Esophagus muscularis mucosa (tissue), 4 donors: ENCODE measurements at regions not wholly inside any gene's neighbourhood (a gene's known extent, or its start where the extent isn't known, plus 50 kb on each side); places are given as distances from the start of the nearest gene placed in this dataset.

ENCODE experiments used
- DNase-seq: peaks from one replicate; pipeline ENCODE4 v3.0.0-alpha.2; 2017; ENCODE audit errors: extremely low spot score
- H3K27ac ChIP-seq, 4 donors: fragments of 200-600 bp; sonication (generic); replicated peaks in 1 of 4; 1 replicate in 3 of 4; 2 replicates in 1 of 4; pipeline ENCODE4 v1.5.1; 2016 to 2019; ENCODE audit warnings: mild to moderate bottlenecking in 1 of 4
- H3K27me3 ChIP-seq, 4 donors: fragments of 200-600 bp; sonication (generic); one replicate each; pipeline versions ENCODE4 v1.5.1 to v1.6.0; 2016 to 2019
- H3K36me3 ChIP-seq, 4 donors: fragments of 200-600 bp; sonication (generic); one replicate each; pipeline ENCODE4 v1.5.1; 2016 to 2019
- H3K4me1 ChIP-seq, 4 donors: fragments of 200-600 bp; sonication (generic); one replicate each; pipeline ENCODE4 v1.5.1; 2016 to 2019
- H3K4me3 ChIP-seq, 4 donors: fragments of 200-600 bp; sonication (generic); 1 replicate in 2 of 4; 2 replicates in 2 of 4; pipeline ENCODE4 v1.5.1; 2016 to 2019; ENCODE audit warnings: mild to moderate bottlenecking in 4 of 4, moderate library complexity in 1 of 4
- H3K9me3 ChIP-seq, 4 donors: fragments of 200-600 bp; sonication (generic); 1 replicate in 3 of 4; 2 replicates in 1 of 4; pipeline ENCODE4 v1.5.1; 2016 to 2019
- EP300 ChIP-seq: sonication (generic); formaldehyde crosslinking; IDR thresholded peaks from one replicate; pipeline ENCODE4 v1.6.1; 2017; ENCODE audit warnings: antibody characterized with exemption
- POLR2A ChIP-seq: fragments of 450-650 bp; IDR thresholded peaks from one replicate; pipeline ENCODE4 v1.6.1; 2017; ENCODE audit warnings: antibody characterized with exemption, moderate library complexity, mild to moderate bottlenecking, low read depth
- POLR2AphosphoS5 ChIP-seq, 2 donors: sonication (generic); formaldehyde crosslinking; IDR thresholded peaks; one replicate each; pipeline ENCODE4 v1.6.1; 2017; ENCODE audit warnings: antibody characterized with exemption in 2 of 2
- WGBS: methylation state at CpG from one replicate; pipeline ENCODE4 v1.1.5; 2018; 5-methylcytosine and 5-hydroxymethylcytosine counted together
- intact Hi-C: fragments of 100-400 bp; cut with DNase I; formaldehyde crosslinking; loops from one replicate; pipeline ENCODE4 v1.15.1; 2023
- TF ChIP-seq, protein P1 (sequence below), 3 experiments: fragments of 200-600 bp in 2 of 3; fragments of 450-650 bp in 1 of 3; sonication (generic) in 2 of 3; IDR thresholded peaks; one replicate each; pipeline ENCODE4 v1.5.1; 2017 to 2019; ENCODE audit warnings: antibody characterized with exemption in 3 of 3, mild to moderate bottlenecking in 2 of 3, moderate library complexity in 1 of 3

- Histone ChIP-seq H3K27me3 (no peaks in the 10 kb centered on the region), H3K27ac (no peak overlapping the region), H3K36me3 (no peaks in the 10 kb centered on the region), H3K4me1 (no peaks in the 10 kb centered on the region), H3K9me3 (peaks cover 0 to 6% (median under 1%) of the 10 kb centered on the region in 4 donors), H3K4me3 (no peak overlapping the region)
- DNase-seq, result no peak
- no peak for TF ChIP-seq POLR2AphosphoS5 (IDR thresholded peaks at IDR 0.05)
- no peak for TF ChIP-seq EP300
- TF ChIP-seq, protein P1, sequence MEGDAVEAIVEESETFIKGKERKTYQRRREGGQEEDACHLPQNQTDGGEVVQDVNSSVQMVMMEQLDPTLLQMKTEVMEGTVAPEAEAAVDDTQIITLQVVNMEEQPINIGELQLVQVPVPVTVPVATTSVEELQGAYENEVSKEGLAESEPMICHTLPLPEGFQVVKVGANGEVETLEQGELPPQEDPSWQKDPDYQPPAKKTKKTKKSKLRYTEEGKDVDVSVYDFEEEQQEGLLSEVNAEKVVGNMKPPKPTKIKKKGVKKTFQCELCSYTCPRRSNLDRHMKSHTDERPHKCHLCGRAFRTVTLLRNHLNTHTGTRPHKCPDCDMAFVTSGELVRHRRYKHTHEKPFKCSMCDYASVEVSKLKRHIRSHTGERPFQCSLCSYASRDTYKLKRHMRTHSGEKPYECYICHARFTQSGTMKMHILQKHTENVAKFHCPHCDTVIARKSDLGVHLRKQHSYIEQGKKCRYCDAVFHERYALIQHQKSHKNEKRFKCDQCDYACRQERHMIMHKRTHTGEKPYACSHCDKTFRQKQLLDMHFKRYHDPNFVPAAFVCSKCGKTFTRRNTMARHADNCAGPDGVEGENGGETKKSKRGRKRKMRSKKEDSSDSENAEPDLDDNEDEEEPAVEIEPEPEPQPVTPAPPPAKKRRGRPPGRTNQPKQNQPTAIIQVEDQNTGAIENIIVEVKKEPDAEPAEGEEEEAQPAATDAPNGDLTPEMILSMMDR (IDR thresholded peaks at IDR 0.05), result no peak
- TF ChIP-seq POLR2A, result no peak
- intact Hi-C loops, result no loop called here
- WGBS, result 82% methylated on average over 3 of the region's 3 CpGs
Observed at GRCh38 chr1:214966346-214966745, 116.2 kb upstream of the KCNK2 start.

- H3K9me3 ChIP-seq, result no peaks in the 10 kb centered on the region
- WGBS, result 69% methylated on average over 5 of the region's 5 CpGs
- no peaks in the 10 kb centered on the region for H3K36me3 ChIP-seq
- intact Hi-C loops, result no loop called here
- H3K4me1 ChIP-seq, result no peaks in the 10 kb centered on the region
- H3K27me3 ChIP-seq, result no peaks in the 10 kb centered on the region
- H3K27ac ChIP-seq, result no peak overlapping the region
- no peak overlapping the region for H3K4me3 ChIP-seq
- DNase-seq, result no peak
- no peak for TF ChIP-seq POLR2A
- TF ChIP-seq, protein P1 (IDR thresholded peaks at IDR 0.05), result no peak
- no peak for TF ChIP-seq EP300
- TF ChIP-seq POLR2AphosphoS5 (IDR thresholded peaks at IDR 0.05), result no peak
Observed at GRCh38 chr1:214967865-214968575, 114.5 kb upstream of the KCNK2 start.

- Histone ChIP-seq H3K9me3 (no peaks in the 10 kb centered on the region), H3K27me3 (no peaks in the 10 kb centered on the region), H3K4me1 (no peaks in the 10 kb centered on the region), H3K36me3 (no peaks in the 10 kb centered on the region), H3K27ac (no peak overlapping the region), H3K4me3 (no peak overlapping the region)
- DNase-seq, result no peak
- whole genome bisulfite sequencing, result 92% methylated on average over 1 of the region's 1 CpG
- intact Hi-C loops, result no loop called here
- TF ChIP-seq, protein P1 (IDR thresholded peaks at IDR 0.05), result no peak
- TF ChIP-seq POLR2AphosphoS5 (IDR thresholded peaks at IDR 0.05) (no peak), EP300 (no peak), POLR2A (no peak)
Observed at GRCh38 chr1:214970016-214970415, 112.5 kb upstream of the KCNK2 start.

GRCh38 chr1:214971071-214971470, 111.5 kb upstream of the KCNK2 start:
- H3K4me3 ChIP-seq, result no peak overlapping the region
- no peak overlapping the region for H3K27ac ChIP-seq
- TF ChIP-seq, protein P1 (IDR thresholded peaks at IDR 0.05), result no peak
- no peak for TF ChIP-seq POLR2AphosphoS5 (IDR thresholded peaks at IDR 0.05)
- TF ChIP-seq EP300, result no peak
- no peak for TF ChIP-seq POLR2A
- no peaks in the 10 kb centered on the region for H3K36me3 ChIP-seq
- H3K9me3 ChIP-seq, result no peaks in the 10 kb centered on the region
- no peaks in the 10 kb centered on the region for H3K27me3 ChIP-seq
- WGBS, result 24% methylated on average over 2 of the region's 2 CpGs
- intact Hi-C loops, result no loop called here
- H3K4me1 ChIP-seq, result no peaks in the 10 kb centered on the region
- no peak for DNase-seq

DNA sequence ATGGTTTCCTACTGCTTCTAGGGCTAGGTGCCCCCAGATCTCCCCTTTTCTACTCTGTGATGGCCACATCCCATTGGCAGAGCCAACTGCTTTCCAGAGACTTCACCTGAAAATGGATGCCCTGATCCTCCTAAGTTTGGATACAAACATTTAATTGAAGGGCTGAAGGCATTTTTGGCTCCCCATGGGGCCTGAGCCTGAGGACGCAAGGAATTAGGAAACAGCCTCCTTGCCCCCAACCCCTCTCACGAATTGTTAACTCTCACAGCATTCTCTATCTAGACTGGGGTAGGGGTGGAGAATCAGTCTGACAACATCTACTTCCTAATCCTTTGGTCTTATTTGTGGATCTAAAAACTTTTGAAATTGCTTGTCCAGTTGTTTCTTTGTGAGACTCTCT, 108.5 kb upstream of the KCNK2 start:
- intact Hi-C loops, result no loop called here
- Histone ChIP-seq H3K4me1 (no peaks in the 10 kb centered on the region), H3K4me3 (no peak overlapping the region), H3K27me3 (no peaks in the 10 kb centered on the region), H3K9me3 (no peaks in the 10 kb centered on the region), H3K27ac (no peak overlapping the region), H3K36me3 (no peaks in the 10 kb centered on the region)
- no peak for DNase-seq
- TF ChIP-seq, protein P1 (IDR thresholded peaks at IDR 0.05), result no peak
- no peak for TF ChIP-seq EP300
- TF ChIP-seq POLR2A, result no peak
- no peak for TF ChIP-seq POLR2AphosphoS5 (IDR thresholded peaks at IDR 0.05)
- WGBS, result 79% methylated on average over 2 of the region's 2 CpGs
